ENCODE measurements at regions not wholly inside any gene's neighbourhood (a gene's known extent, or its start where the extent isn't known, plus 50 kb on each side); places are given as distances from the start of the nearest gene placed in this dataset.

DNA sequence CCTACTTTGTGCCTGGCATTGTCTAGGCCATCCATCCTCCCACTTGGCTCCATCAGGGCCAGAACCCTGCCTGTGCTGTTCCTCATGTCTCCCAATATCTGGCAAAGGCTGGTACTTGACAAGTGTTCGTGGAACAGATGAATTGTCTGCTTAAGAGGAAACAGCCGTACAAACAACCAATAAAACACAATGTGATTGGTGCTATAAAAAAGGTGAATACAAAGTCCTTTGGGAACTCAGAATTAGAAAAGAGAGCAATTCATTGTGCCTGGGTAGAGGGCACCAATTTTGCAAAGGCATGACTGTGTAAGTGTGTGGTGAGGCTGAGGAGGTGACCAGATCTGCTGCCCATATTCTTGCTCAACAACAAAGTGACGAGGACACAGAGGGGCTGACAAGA lies 164.5 kb upstream of the PPP2R3A start:
- TF ChIP-seq POLR2AphosphoS5 (IDR thresholded peaks at IDR 0.05) = no peak
- TF ChIP-seq CTCF (IDR thresholded peaks at IDR 0.05) = no peak
- TF ChIP-seq POLR2A (IDR thresholded peaks at IDR 0.05) = no peak
